Left lung (tissue), 4 donors: ENCODE measurements at regions not wholly inside any gene's neighbourhood (a gene's known extent, or its start where the extent isn't known, plus 50 kb on each side); places are given as distances from the start of the nearest gene placed in this dataset.
"Not testable (repeated sequence)": the region's sequence is repeated elsewhere in the genome, so short reads cannot be mapped to it uniquely, and the experiment has no call there.

Experiments used
- ATAC-seq: fragments of 200-7000 bp; cut with Tn5 transposase; one replicate; pipeline ENCODE4 v1.9.1; 2020; ENCODE audit warnings: moderate library complexity
- DNase-seq, 4 donors: peaks; one replicate each; pipeline ENCODE4 v3.0.0-alpha.2; 2013 to 2020
- H3K27ac ChIP-seq, 2 donors: fragments of 200-600 bp; sonication (generic) in 1 of 2; one replicate each; pipeline versions ENCODE4 v1.5.0 to v1.8.0; 2020 to 2021
- H3K27me3 ChIP-seq, 2 donors: fragments of 200-600 bp; sonication (generic) in 1 of 2; one replicate each; pipeline versions ENCODE4 v1.5.0 to v1.8.0; 2020 to 2021
- H3K36me3 ChIP-seq, 2 donors: fragments of 200-600 bp; sonication (generic) in 1 of 2; one replicate each; pipeline versions ENCODE4 v1.5.0 to v1.8.0; 2020 to 2021
- H3K4me1 ChIP-seq, 2 donors: fragments of 200-600 bp; one replicate each; pipeline ENCODE4 v1.8.0; 2021
- H3K4me3 ChIP-seq, 2 donors: fragments of 200-600 bp; sonication (generic) in 1 of 2; one replicate each; pipeline versions ENCODE4 v1.5.0 to v1.8.0; 2020 to 2021; ENCODE audit warnings: mild to moderate bottlenecking in 1 of 2
- H3K9me3 ChIP-seq, 2 donors: fragments of 200-600 bp; sonication (generic) in 1 of 2; one replicate each; pipeline versions ENCODE4 v1.5.0 to v1.8.0; 2020 to 2021
- intact Hi-C, 2 donors: fragments of 100-400 bp; cut with DNase I; formaldehyde crosslinking; loops; one replicate each; pipeline versions ENCODE4 v1.11.2 to v1.14.2; 2022
- TF ChIP-seq, protein P1 (sequence below), 2 donors: fragments of 200-600 bp; sonication (generic) in 1 of 2; IDR thresholded peaks; one replicate each; pipeline versions ENCODE4 v1.5.0 to v1.8.0; 2021; ENCODE audit warnings: antibody characterized with exemption in 2 of 2
- donor health status: DM: no; HTN: yes; CAD: no.
- donor health status: DM: no; HTN: no; CAD: no.

DNA sequence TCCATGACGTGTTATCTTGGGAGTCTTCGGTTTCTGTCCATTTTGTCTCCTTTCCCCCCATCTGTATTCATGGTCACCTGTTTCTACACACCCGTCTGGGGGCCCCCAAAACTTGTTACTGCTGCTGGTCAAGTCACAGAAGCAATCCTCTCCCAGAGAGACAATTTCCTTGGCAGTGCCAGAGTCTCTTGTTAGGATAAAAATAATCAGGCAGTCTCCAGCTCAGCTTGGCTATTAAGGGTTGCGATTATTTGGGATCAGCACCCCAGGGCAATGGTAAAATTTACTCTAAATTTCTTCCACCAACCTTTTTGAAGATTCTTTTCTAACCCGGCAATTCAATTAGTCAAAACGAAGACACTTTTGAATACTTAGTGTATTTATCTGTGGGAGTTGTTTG is 229.1 kb upstream of the JARID2 start:
- Histone ChIP-seq H3K27me3 (no peaks in the 10 kb centered on the region), H3K36me3 (no peaks in the 10 kb centered on the region), H3K27ac (no peak overlapping the region), H3K4me1 (peaks cover 0 to 18% of the 10 kb centered on the region in 2 donors), H3K9me3 (no peaks in the 10 kb centered on the region), H3K4me3 (no peak overlapping the region)
- TF ChIP-seq, protein P1, sequence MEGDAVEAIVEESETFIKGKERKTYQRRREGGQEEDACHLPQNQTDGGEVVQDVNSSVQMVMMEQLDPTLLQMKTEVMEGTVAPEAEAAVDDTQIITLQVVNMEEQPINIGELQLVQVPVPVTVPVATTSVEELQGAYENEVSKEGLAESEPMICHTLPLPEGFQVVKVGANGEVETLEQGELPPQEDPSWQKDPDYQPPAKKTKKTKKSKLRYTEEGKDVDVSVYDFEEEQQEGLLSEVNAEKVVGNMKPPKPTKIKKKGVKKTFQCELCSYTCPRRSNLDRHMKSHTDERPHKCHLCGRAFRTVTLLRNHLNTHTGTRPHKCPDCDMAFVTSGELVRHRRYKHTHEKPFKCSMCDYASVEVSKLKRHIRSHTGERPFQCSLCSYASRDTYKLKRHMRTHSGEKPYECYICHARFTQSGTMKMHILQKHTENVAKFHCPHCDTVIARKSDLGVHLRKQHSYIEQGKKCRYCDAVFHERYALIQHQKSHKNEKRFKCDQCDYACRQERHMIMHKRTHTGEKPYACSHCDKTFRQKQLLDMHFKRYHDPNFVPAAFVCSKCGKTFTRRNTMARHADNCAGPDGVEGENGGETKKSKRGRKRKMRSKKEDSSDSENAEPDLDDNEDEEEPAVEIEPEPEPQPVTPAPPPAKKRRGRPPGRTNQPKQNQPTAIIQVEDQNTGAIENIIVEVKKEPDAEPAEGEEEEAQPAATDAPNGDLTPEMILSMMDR (IDR thresholded peaks at IDR 0.05): no peak
- intact Hi-C loops: no loop called here
- no peak for ATAC-seq
- no peak for DNase-seq

DNA sequence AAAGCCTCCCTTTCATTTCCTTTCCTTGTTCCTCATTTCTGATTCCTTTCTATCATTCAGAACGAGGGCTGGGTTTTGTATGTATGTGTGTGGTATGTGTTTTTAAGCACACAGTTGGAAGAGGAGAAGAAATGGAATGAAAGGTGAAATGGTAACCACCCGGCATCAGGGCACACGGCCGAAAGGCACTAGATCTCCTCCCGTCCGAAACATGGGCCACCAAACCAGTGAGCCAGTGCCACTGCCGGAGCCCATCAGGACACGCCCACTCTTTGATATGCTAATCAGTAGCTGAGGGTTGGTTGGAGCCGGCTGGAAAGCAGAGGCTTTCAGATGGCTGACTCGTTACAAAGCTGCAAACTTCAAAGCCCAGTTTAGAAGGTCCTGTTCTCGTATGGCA is 228.6 kb upstream of the JARID2 start:
- DNase-seq: peak in 1 of 4 donors; percentile 32
- Histone ChIP-seq H3K9me3 (no peaks in the 10 kb centered on the region), H3K27ac (no peak overlapping the region), H3K36me3 (no peaks in the 10 kb centered on the region), H3K4me1 (peaks cover 4 to 18% of the 10 kb centered on the region in 2 donors), H3K4me3 (peak overlapping the region in 1 of 2 donors; percentile 7), H3K27me3 (no peaks in the 10 kb centered on the region)
- TF ChIP-seq, protein P1 (IDR thresholded peaks at IDR 0.05): no peak
- ATAC-seq: no peak
- intact Hi-C loops: no loop called here

DNA sequence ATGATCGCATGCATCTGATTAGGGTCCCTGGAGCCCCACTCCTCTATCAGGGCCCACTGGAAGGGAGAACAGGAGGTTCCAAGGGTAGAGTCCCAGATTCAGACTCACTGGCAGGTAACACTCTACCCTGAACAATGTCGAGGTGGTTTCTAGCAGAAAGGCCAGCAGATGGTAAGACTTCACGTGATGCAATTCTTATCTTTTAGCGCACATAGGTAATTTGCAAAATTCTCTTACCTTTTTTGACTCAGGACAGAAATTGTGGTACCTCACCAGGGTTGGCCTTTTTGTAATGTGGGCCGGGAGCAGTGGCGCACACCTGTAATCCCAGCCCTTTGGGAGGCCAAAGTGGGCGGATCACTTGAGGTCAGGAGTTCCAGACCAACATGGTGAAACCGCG is 228.1 kb upstream of the JARID2 start:
- TF ChIP-seq, protein P1 (IDR thresholded peaks at IDR 0.05): no peak
- no peaks in the 10 kb centered on the region for H3K27me3 ChIP-seq
- no peaks in the 10 kb centered on the region for H3K9me3 ChIP-seq
- peaks cover 5 to 18% of the 10 kb centered on the region in 2 donors for H3K4me1 ChIP-seq
- intact Hi-C loops: no loop called here
- ATAC-seq (no peak), DNase-seq (no peak)
- no peak overlapping the region for H3K4me3 ChIP-seq
- H3K27ac ChIP-seq: no peak overlapping the region
- H3K36me3 ChIP-seq: no peaks in the 10 kb centered on the region

DNA sequence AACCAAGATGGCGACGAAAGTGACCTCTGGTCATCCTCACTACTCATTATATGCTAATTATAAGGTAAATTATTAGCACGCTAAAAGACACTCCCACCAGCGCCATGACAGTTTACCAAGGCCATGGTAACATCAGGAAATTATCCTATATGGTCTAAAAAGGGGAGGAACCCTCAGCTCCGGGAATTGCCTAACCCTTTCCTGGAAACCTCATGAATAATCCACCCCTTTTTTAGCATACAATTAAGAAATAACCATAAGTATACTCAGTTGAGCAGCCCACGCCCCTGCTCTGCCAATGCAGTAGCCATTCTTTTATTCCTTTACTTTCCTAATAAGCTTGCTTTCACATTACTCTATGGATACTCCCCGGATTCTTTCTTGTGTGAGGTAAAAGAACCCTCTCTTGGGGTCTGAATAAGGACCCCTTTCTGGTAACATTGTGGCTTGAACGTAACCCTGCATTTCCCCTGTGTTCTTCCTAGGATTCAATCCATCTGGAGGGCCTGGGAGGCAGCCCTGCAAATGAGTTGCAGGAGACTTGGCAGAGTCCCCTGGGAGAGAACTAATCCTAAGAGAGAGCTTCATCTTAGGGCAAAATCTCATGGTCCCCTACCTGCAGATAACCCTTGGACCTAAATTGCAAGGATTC is 225.6 kb upstream of the JARID2 start:
- intact Hi-C loops: no loop called here
- Histone ChIP-seq H3K9me3 (no peaks in the 10 kb centered on the region), H3K27me3 (no peaks in the 10 kb centered on the region), H3K4me1 (peaks cover 5 to 18% of the 10 kb centered on the region in 2 donors), H3K4me3 (no peak overlapping the region), H3K36me3 (no peaks in the 10 kb centered on the region), H3K27ac (no peak overlapping the region)
- TF ChIP-seq, protein P1 (IDR thresholded peaks at IDR 0.05): no peak
- DNase-seq (no peak), ATAC-seq (no peak)

DNA sequence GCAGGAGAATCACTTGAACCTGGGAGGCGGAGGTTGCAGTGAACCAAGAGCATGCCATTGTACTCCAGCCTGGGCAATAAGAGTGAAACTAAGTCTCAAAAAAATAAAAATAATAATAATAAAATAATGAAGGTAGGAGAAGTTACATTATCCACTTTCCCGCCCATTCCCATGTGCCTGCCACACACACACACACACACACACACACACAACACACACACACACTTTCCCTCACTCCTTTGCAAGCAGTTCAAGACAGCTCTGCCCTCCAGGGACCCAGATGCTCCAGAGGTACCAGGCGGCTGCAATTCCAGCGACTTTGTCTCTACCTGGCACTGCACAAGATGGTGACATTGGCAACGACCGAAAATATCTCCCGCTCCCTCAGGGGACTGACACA is 224.8 kb upstream of the JARID2 start:
- TF ChIP-seq, protein P1 (IDR thresholded peaks at IDR 0.05): no peak
- H3K36me3 ChIP-seq: no peaks in the 10 kb centered on the region
- ATAC-seq: no peak
- no peaks in the 10 kb centered on the region for H3K27me3 ChIP-seq
- intact Hi-C loops: no loop called here
- H3K9me3 ChIP-seq: no peaks in the 10 kb centered on the region
- H3K4me1 ChIP-seq: peaks cover 5 to 18% of the 10 kb centered on the region in 2 donors
- H3K27ac ChIP-seq: no peak overlapping the region
- H3K4me3 ChIP-seq: no peak overlapping the region
- DNase-seq: no peak

DNA sequence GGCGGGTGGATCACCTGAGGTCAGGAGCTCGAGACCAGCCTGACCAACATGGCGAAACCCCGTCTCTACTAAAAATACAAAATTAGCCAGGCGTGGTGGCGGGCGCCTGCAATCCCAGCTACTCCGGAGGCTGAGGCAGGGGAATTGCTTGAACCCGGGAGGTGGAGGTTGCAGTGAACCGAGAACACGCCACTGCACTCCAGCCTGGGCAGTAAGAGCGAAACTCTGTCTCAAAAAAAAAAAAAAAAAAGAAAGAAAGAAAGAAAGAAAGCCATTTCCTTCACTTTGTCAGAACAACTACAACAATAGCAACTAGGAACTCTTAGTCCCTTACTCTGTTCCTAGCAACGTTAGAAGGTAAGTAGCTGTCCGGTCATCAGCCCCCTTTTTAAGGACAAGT is 222.9 kb upstream of the JARID2 start:
- H3K27me3 ChIP-seq, H3K9me3 ChIP-seq, DNase-seq, H3K4me3 ChIP-seq, intact Hi-C loops, ATAC-seq, H3K27ac ChIP-seq, H3K36me3 ChIP-seq, H3K4me1 ChIP-seq: not testable (repeated sequence)
